ENCODE measurements at regions not wholly inside any gene's neighbourhood (a gene's known extent, or its start where the extent isn't known, plus 50 kb on each side); places are given as distances from the start of the nearest gene placed in this dataset.

- Histone ChIP-seq H3K9me1 (ENCODE audit: control insufficient read depth, extremely low read depth, insufficient read depth, low read length) (no peaks in the 10 kb centered on the region), H3K9me3 (ENCODE audit: control insufficient read depth, low read depth, low read length) (no peaks in the 10 kb centered on the region), H3K4me1 (ENCODE audit: control insufficient read depth, extremely low read depth, insufficient read depth, low read length) (no peaks in the 10 kb centered on the region), H3K4me3 (ENCODE audit: control insufficient read depth in 2 of 3, extremely low read depth in 1 of 3, insufficient read depth in 2 of 3, low read depth in 1 of 3, low read length in 3 of 3) (no peak overlapping the region), H3K9ac (ENCODE audit: control insufficient read depth, extremely low read depth, insufficient read depth, low read length) (no peak overlapping the region), H4K20me1 (ENCODE audit: control insufficient read depth, extremely low read depth, insufficient read depth, low read length) (no peaks in the 10 kb centered on the region), H2AFZ (ENCODE audit: control insufficient read depth, low read length) (no peak overlapping the region), H3K27me3 (ENCODE audit: control insufficient read depth, extremely low read depth, insufficient read depth, low read length) (no peaks in the 10 kb centered on the region), H3K79me2 (ENCODE audit: control insufficient read depth, insufficient read depth, low read length) (no peaks in the 10 kb centered on the region), H3K27ac (ENCODE audit: control insufficient read depth, insufficient read depth, low read length) (no peak overlapping the region), H3K4me2 (ENCODE audit: control insufficient read depth, extremely low read depth, insufficient read depth, low read depth, low read length) (no peak overlapping the region), H3K36me3 (ENCODE audit: control insufficient read depth in 2 of 2, extremely low read depth in 1 of 2, insufficient read depth in 2 of 2, low read length in 2 of 2) (no peaks in the 10 kb centered on the region)
- no peak for TF ChIP-seq CTCF (optimal IDR thresholded peaks at IDR 0.05 in 1 of 3, IDR thresholded peaks at IDR 0.05 in 1 of 3, conservative IDR thresholded peaks at IDR 0.05 in 1 of 3; ENCODE audit: extremely low read depth in 1 of 3, insufficient read depth in 2 of 3, low read length in 3 of 3)
- TF ChIP-seq EZH2 (IDR thresholded peaks at IDR 0.05; ENCODE audit: low read length), result no peak
- FAIRE-seq, result no peak
- dilution Hi-C loops (cut with MboI; ENCODE audit: extremely low pct_ligation_motif_present, low sequenced_read_pairs), result no loop called here
- no peak for DNase-seq (ENCODE audit: low read depth, low spot score)
Observed at GRCh38 chr4:71691416-71692073, 92.3 kb downstream of the GC start.

GRCh38 chr4:71689822-71690221 is 94.1 kb downstream of the GC start:
- FAIRE-seq, result no peak
- no peaks in the 10 kb centered on the region for H3K9me3 ChIP-seq (ENCODE audit: control insufficient read depth, low read depth, low read length)
- no peak for DNase-seq (ENCODE audit: low read depth, low spot score)
- H3K4me1 ChIP-seq (ENCODE audit: control insufficient read depth, extremely low read depth, insufficient read depth, low read length), result no peaks in the 10 kb centered on the region
- H3K27ac ChIP-seq (ENCODE audit: control insufficient read depth, insufficient read depth, low read length), result no peak overlapping the region
- no peak overlapping the region for H3K4me3 ChIP-seq (ENCODE audit: control insufficient read depth in 2 of 3, extremely low read depth in 1 of 3, insufficient read depth in 2 of 3, low read depth in 1 of 3, low read length in 3 of 3)
- no peak overlapping the region for H3K9ac ChIP-seq (ENCODE audit: control insufficient read depth, extremely low read depth, insufficient read depth, low read length)
- H3K27me3 ChIP-seq (ENCODE audit: control insufficient read depth, extremely low read depth, insufficient read depth, low read length), result no peaks in the 10 kb centered on the region
- no peak overlapping the region for H2AFZ ChIP-seq (ENCODE audit: control insufficient read depth, low read length)
- no peak for TF ChIP-seq CTCF (optimal IDR thresholded peaks at IDR 0.05 in 1 of 3, IDR thresholded peaks at IDR 0.05 in 1 of 3, conservative IDR thresholded peaks at IDR 0.05 in 1 of 3; ENCODE audit: extremely low read depth in 1 of 3, insufficient read depth in 2 of 3, low read length in 3 of 3)
- no peak for TF ChIP-seq EZH2 (IDR thresholded peaks at IDR 0.05; ENCODE audit: low read length)
- H4K20me1 ChIP-seq (ENCODE audit: control insufficient read depth, extremely low read depth, insufficient read depth, low read length), result no peaks in the 10 kb centered on the region
- no peaks in the 10 kb centered on the region for H3K36me3 ChIP-seq (ENCODE audit: control insufficient read depth in 2 of 2, extremely low read depth in 1 of 2, insufficient read depth in 2 of 2, low read length in 2 of 2)
- no peaks in the 10 kb centered on the region for H3K9me1 ChIP-seq (ENCODE audit: control insufficient read depth, extremely low read depth, insufficient read depth, low read length)
- H3K79me2 ChIP-seq (ENCODE audit: control insufficient read depth, insufficient read depth, low read length), result no peaks in the 10 kb centered on the region
- no peak overlapping the region for H3K4me2 ChIP-seq (ENCODE audit: control insufficient read depth, extremely low read depth, insufficient read depth, low read depth, low read length)
- dilution Hi-C loops (cut with MboI; ENCODE audit: extremely low pct_ligation_motif_present, low sequenced_read_pairs), result no loop called here

Data from keratinocyte (primary cell).